CD4-positive, alpha-beta T cell treated with Interleukin-12 subunit alpha and Interleukin-12 subunit beta, for 1 hour (primary cell): ENCODE measurements at regions not wholly inside any gene's neighbourhood (a gene's known extent, or its start where the extent isn't known, plus 50 kb on each side); places are given as distances from the start of the nearest gene placed in this dataset.

Experiments
- DNase-seq: peaks from one replicate; pipeline ENCODE4 v3.0.0-alpha.2; 2020

DNA sequence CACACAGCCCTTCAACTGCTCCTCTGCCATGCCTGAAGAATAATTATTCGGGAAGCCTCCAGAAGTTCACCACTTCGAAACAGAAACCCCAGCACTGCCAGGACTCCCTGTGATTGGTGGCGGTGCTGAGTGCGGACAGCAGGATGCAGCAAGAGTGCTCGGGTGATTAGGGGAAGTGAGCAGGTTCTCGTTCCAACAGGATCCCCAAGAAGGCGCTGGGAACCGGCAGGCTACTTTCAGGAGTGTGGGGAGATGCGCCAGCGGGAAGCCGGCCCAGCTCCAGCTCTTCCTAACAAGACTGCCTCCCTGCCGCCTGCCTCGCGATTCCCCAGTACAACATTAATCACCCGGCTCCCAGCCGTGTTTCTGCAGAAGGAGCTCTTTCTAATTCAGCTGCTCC, 630.2 kb downstream of the BRD1 start:
- no peak for DNase-seq

DNA sequence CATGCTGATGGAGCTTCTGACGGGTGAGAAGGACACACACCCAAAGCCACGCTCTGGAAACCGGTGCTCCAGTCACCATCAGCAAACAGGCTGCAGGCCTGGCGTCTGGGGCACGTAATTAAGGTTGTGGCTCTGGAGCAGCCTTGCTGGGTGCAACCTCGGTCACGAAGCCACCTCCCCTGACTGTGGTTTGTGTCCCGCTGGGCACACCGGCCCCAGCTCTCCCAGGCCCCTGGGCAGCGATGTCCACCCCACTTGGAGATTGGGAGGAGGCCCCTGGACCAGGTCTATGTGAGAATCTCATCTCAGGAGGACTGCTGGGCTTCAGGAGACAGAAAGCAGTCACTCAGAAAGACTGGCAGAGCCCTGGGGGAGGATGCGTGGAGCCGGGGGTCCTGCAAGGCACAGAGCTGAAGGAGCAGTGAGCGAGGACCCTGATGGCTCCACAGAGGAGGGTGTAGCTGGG, 631.6 kb downstream of the BRD1 start:
- no peak for DNase-seq

DNA sequence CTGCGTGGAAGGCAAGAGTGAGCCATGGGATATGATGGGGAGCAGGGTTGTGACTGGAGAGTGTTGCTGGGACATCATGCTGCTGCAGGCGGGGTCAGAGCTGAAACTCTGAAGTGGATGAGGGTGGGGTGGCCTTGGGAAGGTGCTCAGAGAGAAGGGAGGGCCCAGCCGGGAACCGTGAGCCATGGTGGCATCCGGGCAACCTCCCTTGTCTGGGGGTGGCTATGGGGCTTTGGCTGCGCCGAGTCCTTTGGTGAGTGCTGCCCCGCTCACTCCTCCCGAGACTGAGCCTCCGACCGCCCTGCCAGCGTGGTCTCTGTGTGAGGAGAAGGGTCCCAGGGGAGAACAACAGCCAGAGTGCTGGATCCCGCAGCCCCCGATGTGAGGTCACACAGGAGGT, 632.0 kb downstream of the BRD1 start:
- DNase-seq = no peak

DNA sequence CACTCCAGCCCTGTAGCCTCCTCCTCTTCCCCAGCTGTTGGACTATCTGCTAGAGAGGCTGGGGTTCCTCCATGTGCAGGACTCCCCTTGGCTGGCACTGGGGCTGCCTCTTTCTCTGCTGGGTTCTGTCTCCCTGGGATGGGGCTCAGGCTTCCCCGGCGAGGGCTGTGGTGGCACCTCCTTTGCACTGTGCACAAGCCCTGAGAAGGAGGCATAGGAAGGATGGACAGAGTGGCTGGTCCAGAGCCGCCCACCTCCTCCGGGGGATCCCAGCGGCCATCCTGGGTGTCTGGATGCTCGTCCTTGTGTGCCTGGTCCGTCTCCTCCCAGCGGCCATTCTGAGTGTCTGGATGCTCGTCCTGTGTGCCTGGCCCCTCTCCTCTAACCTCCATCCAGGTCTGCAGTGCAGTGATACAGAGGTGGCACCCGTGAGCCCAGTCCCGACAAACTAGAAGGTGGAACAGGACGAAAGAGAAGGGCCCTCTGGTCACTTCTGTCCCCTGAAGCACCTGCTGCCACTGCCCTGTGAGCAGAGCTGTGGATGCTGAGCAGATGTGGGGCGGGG, 633.7 kb downstream of the BRD1 start:
- no peak for DNase-seq

DNA sequence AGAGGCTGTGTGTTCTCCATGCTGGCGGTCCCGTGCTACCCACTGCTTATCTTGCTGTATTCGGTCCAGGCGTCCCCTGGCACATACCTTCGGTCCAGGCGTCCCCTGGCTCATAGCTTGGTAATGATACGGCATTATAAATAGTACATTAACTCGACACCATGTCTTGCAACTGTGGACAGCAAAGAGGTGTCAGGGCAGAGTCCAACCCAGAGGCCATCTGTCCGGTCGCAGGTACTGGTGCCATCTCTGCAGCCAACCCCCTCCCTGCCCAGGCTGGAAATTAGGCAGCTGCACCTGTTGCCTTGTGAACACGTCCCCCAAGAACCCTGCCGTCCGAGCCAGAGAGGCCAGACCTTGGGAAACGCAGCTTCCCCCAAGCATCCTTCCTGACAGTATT, 634.3 kb downstream of the BRD1 start:
- DNase-seq = no peak

DNA sequence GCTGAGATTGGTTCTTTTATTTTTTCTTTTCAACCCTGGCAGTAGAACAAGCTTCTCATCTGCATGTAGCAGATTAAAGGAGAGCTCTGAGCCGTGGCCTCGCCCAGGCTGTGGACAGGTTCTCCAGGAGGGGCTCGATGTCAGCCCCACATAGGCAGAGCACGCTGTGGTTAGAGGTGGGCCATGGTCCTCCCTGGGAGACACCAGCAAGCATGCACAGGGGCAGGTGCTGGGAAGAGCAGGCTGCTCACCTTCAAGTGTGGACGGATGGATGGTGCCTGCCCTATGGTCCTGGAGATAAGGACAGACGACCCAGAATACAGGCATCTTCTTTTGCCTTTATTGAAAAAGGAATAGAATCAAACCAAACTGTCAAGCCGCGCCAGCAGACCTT, 634.8 kb downstream of the BRD1 start:
- no peak for DNase-seq

DNA sequence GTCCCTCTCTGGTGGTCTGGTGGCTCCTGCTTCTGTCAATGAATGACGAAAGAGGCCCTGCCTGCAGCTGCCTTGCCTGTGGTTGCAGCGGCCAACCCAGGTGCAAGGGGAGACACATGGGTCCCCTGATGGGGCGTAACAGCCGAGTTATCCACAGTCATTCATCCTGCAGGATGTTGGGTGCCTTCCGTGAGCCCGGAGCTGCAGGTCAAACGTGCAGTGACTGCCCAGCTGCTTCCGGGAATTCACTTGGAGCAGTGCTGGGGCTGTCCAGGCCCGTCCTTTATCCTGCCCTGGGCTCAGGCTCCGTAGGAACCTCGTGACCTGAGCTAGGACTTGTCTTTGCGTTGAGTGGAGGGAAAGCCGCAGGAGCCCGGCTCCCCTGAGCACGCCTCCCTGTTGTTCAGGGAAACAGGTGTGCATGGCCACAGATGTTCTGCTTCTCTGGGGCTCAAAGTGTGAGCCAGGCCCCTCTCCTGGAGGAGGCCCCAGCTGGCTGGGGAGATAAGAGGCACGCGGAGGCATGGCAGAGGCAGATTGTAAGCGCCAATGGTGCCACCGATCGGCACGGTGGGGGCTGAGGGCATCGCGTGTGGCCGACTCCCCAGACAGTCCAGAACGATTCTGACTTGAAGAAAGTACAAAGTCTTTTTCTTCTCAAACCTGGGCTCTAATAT, 635.4 kb downstream of the BRD1 start:
- no peak for DNase-seq

DNA sequence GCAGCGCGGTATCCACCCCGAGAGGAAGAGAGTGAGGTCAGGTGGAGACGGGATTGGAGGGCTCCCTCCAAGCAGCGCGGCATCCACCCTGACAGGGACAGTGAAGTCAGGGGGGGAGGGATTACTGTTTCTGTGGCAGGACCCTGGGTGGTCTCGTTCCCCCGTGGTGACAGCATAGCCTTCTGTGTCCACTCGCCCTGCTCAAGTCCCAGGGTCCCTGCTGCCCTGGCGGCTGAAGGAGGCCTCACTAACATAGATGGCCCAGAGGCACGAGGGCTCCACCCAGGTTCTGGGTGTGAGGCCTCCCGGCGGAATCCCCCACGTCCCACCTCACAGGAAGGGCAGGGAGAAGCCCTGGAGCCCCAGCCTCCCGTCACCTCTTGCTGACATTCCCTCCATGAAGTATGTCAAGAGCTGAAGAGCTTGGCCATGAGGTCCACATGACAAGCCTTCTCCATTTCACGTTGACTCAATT, 636.1 kb downstream of the BRD1 start:
- no peak for DNase-seq

DNA sequence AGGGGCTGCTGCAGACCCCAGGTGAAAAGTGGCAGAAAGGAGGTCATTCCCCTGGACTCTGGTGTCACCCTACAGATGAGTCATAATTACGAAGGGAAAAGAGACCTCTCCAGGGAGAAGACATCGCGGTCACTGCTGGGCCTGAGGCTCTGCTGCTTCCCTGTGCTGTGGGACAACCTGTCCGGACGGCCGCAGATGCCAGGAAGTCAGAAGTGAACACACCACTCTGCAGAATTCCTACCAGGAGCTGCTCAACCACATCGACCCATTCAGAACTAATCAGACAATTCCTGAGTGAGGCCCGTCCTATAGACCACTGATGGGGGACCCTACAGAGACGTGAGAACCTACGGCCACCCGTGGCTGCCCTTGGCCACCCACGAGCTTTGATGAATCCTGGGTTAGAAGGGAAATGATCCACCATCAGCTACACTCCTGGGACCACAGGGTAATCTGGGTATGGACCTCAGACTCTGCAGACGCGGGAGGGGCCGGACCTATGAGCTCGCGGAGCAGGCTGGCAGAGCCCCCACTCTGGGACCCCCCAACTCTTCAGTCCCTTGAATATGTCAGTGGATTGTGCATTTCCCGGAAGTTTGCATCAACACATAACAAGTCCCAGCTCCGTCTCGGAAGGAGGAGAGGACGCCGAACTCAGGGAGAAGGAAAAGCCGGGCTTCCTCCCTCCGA, 636.7 kb downstream of the BRD1 start:
- DNase-seq = no peak

DNA sequence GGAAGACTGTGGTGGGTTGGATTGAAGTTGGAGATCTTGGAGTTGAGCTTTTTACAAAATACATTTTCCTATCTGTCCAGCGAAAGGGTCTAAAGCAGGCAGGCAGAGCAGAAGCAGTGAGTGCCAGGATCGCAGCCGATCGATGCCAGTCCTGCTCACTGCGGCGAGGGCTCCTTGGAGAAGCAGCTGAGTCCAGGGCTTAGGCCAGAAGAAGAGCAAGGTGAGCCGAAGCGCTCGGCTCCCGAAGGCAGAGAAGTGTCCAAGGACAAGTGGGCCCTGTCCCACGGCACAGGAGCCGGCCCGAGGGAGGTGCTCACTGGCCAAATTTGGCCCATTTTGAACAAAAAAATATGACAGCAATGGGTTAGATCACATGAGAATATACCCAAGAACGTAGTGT, 637.8 kb downstream of the BRD1 start:
- no peak for DNase-seq

DNA sequence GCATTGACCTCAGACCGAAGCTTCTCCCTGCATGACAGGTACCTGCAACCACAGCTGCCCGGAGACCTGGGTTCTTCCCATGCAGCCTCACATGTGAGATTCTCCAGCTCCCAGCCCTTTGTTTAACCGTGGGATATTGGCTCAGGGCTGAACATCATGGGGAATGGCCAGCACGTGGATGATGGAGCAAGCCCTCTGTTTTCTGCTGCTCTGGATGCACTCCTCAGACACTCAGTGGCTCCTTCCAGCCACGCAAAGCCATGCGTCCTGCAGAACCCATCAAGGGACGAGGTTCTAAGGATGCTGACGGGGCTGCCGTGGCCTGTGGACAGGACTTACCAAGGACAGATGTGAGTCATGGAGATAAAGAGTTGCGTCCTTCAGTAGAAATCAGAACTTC, 639.1 kb downstream of the BRD1 start:
- DNase-seq = no peak

DNA sequence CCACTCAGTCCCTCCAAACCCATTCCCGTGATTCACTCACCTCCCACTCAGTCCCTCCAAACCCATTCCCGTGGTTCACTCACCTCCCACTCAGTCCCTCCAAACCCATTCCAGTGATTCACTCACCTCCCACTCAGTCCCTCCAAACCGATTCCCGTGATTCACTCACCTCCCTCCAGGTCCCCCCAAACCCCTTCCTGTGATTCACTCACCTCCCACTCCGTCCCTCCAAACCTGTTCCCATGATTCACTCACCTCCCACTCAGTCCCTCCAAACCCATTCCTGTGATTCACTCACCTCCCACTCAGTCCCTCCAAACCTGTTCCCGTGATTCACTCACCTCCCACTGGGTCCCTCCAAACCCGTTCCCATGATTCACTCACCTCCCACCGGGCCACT, 639.6 kb downstream of the BRD1 start:
- DNase-seq = no peak

DNA sequence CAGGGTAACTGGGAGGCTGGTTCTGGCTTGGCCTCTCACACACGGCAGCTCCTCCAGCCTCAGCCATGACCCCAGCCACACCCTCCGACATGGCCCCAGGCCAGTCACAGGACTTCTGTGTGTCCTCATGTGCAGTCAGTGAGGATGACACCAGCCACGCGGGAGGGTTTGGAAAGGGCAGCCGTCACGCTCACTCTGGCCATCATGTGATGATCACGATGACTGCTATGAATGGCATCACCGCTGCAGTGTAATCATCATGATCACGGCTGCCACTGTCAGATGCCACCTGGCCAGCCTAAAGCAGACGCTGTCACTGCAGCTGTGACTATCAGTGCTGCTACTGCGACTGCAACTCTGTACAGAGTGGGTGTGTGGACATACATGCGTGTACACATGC, 640.9 kb downstream of the BRD1 start:
- no peak for DNase-seq

DNA sequence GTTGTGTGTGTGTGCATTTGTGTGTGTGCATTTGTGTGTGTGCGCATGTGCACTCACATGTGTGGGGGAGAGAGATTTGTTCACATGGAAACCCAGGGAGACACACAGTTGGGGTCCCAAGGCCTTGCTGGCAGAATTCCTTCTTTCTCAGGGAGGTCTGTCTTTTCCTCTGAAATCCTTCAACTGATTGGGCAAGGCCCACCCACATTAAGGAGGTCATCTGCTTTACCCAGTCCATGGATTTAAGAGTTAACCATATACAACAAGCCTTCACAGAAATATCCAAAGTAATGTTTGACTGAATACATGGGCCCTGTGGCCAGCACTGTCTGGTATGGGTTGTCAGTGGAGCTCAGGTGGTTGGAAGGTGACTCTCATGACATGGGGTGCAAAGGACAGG, 641.4 kb downstream of the BRD1 start:
- no peak for DNase-seq

DNA sequence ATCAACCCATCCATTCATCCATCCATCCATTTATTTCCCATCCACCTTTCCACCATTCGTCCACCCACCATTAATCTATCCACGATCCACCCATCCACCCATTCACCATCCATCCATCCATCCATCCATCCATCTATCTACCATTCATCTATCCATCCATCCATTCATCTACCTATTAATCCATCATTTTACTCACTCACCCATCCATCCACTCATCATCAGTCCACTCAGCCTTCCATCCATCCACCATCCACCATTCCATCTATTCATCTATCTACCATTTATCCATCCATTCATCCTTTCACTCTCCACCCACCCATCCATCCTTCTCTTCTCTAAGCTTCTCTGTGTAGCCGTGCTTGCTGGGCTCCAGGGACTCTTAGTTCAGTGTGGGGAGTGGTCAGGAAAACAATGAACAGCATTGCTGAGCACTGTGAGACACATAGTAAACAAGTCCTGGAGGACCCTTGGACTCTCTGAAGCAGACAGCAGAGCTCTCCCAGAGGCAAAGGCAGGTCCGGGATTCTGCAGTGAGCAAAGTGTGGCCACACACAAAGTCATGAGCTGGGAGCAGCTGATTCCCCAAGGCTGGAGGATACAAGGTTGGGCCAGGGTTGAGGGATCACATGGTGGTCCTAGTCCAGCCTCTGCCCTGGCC, 642.2 kb downstream of the BRD1 start:
- no peak for DNase-seq

DNA sequence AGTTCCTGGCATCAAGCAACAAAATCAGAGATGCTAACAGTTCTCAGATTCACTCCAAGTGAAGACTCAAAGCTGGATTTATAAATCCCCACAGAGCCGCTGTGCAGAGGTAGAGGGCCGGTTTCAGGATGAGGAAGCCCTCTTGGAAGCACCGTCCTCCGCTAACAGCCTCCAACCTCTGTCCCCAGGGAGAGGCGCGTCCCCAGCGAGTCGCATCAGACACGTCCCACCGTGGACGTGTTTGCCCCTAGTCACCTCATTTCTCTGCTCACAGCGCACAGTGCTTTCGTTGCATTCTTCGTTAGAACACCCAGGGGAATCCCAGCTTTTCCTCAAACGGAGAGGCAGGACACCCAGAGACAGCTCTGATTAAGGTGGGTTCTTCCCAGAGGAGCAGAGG, 642.9 kb downstream of the BRD1 start:
- DNase-seq = no peak

DNA sequence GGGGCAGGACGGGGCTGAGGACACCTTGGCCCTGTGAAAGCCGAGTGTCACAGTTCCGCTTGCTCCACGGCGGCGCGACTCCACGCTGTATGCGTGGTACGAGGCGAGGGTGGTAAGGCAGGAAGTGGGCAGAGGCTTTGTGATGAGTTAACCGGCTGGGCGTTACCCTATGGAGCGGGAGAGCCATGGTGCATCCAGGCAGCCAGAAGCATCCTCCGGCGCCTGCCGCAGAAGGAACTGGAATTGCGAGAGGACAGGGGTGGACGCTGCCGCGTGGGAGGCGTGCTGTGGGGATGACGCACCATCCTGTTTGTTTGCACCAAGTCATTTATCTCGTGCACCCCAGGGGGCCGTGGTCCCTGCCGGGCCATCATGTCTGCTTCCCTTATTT, 643.9 kb downstream of the BRD1 start:
- DNase-seq = no peak

DNA sequence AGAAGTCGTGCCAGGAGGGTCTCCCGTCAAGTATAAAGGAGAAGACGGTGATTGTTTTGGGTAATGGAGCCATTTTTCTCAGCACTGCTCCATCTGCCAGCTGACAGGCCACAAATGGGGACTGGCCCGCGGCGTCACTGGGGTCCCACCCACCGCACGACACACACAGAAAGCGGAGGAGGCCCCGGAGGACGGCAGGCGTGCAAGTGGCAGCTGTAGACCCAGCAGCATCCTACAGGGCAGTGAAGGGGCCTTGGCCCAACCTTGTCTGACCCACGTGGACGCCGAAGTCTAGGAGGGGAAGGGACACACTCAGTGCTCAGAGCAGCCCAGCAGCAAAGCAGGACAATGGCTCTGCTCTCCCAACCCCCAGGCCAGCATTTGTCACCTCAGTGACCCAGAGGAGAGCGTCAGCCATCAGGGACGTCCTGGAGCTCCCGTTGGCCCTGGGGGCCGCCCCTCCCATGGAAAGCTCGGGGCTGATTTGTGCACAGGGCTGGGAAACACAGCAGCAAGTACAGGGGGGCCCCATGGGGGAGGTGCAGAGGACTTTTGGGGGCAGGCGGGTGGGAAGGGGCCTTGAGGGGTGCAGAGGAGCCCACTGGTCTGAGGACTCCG, 644.4 kb downstream of the BRD1 start:
- no peak for DNase-seq

DNA sequence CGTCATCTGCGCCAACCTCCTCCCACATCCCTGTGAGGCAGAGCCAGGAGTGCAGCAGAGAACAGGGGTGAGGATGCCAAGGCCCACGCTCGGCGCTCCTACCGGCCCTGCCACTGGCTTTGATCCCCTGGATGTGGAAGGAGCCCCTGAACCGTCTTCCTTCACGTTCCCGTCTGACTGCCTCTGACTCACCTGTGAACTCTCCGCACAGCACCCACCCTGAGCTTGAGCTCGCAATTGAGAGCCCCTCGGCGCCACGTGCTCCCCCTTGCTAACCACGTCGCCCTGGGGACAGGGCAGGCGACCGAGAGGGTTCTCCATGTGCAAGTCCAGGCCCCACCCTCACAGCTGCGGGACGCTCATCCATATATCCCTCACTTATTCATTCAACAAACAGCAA, 645.3 kb downstream of the BRD1 start:
- no peak for DNase-seq

DNA sequence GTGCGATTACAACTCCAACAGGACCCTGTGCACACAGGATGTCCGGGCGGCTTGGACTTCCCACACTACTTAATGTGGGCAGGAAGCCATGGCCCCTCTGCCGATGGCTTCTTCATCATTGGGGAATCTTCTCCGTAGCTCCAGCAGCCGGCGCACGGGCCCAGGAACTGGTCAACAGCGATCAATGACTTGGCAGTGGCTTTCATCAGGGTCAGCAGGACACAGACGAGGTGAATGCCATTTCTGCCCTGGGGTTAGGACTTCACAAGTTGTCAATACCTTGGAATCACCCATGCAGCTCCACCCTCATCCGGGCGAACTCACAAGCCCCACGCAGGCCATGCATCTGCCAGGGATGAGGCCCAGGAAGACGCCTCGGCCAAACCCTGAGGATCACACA, 645.7 kb downstream of the BRD1 start:
- no peak for DNase-seq

DNA sequence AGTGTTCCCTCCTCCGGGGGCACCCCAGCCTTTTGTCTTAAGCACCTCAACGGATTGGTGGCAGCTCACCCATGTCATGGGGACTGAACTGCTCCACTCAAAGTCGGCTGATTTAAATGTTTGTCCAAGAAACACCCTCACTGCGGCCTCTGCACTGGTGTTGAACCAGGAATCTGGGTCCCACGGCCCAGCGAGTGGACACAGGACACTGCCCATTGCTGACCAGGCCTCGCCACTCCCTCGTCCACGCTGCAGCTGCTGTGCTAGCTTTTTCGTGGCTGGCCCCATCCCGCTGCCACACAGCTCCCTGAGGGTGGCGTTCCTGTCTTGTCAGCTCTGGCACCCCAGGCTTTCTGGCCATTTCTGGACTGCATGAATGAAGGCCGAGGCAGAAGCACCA, 646.2 kb downstream of the BRD1 start:
- DNase-seq = no peak

DNA sequence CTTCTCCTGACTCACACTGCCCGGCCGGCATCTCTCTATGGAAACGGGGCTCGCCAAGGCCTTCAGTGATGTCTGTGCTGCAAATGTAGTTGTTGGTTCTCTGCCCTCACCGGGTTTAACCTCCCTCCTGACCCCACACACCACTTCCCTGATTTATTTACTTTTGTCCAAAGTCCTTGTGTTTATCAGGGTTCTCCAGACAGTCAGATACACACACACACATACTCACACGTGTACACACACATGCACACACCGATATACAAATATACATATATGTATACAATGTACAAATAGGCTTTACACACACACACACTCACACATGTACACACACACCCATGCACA, 647.0 kb downstream of the BRD1 start:
- DNase-seq = no peak

DNA sequence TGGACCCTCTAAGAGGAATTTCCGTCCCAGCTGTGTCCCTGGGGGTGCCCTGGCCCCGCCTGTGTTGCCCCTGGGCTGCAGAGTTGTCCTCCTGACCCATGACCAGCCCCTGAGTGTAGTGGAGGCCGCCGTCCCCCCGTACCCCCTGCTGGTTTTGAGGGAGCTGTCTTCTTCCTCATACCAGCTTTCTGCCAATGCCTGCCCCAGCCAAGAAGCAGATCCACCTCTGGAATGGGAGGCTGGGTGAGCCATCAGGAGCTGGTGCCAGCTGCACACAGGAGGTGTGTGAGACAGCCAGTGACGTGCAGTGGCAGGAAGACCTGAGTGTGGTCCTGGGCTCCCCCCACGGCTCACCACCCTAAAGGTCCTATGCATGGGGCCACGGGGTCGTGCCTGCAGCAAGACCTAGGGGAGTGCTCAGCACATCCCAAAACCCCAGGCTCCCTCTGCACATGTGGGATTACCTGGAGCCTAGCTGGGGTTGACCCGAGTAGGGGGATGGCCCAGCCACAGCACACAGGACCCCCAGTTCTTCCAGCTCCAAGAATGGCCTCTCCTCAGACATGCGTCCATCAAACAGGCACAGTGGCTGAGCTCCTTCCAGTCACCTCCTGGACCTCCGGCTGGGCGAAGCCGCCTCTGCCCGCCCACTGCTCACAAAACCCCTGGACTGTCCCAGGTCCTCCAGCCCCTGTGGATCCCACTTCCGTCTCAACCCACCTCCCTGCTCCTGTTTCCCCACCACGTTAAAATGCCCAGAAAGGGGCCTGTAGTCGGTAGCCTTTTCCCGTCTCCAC, 647.6 kb downstream of the BRD1 start:
- no peak for DNase-seq
